WI38 (cell line): ENCODE measurements at regions not wholly inside any gene's neighbourhood (a gene's known extent, or its start where the extent isn't known, plus 50 kb on each side); places are given as distances from the start of the nearest gene placed in this dataset.

Experiments used
- H3K4me3 ChIP-seq: 2 replicates; pipeline ENCODE4 v1.5.1; 2011; ENCODE audit warnings: low read depth, mild to moderate bottlenecking, control low read depth, low read length
- CTCF ChIP-seq: IDR thresholded peaks from 2 replicates; pipeline ENCODE4 v1.5.1; 2012; ENCODE audit warnings: low read depth, mild to moderate bottlenecking, control low read depth, low read length

- H3K4me3 ChIP-seq = no peak overlapping the region
- no peak for TF ChIP-seq CTCF
Observed at GRCh38 chr2:221708902-221709301, 136.8 kb upstream of the EPHA4 start.

GRCh38 chr2:221705185-221705877 is 133.2 kb upstream of the EPHA4 start:
- H3K4me3 ChIP-seq = no peak overlapping the region
- no peak for TF ChIP-seq CTCF

GRCh38 chr2:221704442-221704841 is 132.3 kb upstream of the EPHA4 start:
- no peak overlapping the region for H3K4me3 ChIP-seq
- TF ChIP-seq CTCF = no peak

DNA sequence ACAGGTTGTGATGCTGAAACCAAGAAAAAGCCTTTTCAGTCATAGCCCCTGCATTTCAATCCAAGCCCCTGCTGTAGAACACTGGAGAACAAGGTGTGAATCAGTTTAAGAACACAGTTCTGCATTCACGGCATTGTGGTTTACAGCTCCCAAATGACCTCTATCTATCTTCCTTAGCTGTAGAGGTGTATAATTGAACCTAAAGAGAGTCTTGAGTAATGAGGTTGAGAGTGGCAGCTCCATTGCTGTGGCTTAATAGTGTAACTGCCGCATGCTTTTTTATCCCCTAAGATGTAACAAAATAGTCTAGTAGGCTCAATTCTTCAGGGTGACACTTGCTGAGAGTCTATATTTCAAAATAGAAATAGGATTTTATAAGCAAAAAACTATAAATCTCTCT is 121.3 kb upstream of the EPHA4 start:
- H3K4me3 ChIP-seq = no peak overlapping the region
- no peak for TF ChIP-seq CTCF

- no peak overlapping the region for H3K4me3 ChIP-seq
- TF ChIP-seq CTCF = no peak
Observed at GRCh38 chr2:221691571-221691970, 119.5 kb upstream of the EPHA4 start.

- no peak overlapping the region for H3K4me3 ChIP-seq
- no peak for TF ChIP-seq CTCF
Observed at GRCh38 chr2:221689140-221689539, 117.0 kb upstream of the EPHA4 start.

DNA sequence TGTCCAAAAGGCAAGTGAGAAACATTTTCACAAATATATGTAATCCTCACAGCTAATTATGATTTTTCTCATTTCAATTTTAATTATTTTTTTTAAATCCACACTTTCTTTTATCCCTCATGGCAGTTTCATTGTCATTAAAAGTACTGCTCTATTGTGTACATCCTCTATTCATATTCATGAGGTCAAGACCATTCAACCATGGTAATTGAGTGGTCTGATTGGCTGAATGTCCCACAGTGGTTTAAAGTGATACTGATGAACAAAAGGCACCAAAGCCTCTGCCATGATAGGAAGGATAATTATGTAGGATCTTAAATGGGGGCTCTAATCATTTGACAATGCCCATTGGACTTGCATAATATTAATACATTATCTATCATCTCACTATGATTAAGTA is 108.4 kb upstream of the EPHA4 start:
- no peak for TF ChIP-seq CTCF
- no peak overlapping the region for H3K4me3 ChIP-seq
